ENCODE measurements at regions not wholly inside any gene's neighbourhood (a gene's known extent, or its start where the extent isn't known, plus 50 kb on each side); places are given as distances from the start of the nearest gene placed in this dataset.

DNA sequence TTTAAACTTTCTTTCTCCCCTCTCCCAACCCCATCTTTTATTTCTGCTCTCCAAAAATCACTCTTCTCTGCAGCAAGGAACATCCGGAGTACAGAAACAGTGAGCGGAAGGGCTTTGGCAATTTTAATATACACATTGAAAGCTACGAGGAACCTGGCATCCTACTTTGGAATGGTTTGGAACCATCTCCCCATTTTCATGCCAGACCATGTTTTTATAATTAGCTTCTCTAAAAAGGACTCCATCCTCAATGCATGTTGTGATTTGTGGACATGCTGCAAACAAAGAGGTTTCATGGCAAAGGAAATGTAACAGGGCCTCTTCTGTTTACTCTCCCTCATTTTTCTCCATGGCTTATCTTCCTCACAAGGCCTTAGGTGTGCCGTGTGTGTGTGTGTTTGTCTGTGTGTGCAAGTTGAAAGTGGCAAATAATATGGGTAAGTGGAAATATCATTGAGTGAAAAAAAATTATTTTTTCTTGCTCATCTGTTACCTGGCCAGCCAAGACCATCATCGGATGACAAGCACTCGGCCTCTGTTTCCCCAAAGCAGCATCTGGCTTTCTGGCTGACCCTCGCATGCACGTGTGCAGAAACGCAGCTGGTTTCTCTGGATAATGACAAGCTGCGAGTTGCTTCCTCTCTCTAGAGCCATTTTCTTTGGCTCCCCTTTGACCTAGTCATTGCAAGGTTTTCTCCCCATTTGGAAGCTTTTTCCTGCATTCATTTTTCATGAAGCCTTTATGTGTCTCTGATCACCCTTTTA is 585.0 kb downstream of the TMEM114 start:
- TF ChIP-seq, protein P1, sequence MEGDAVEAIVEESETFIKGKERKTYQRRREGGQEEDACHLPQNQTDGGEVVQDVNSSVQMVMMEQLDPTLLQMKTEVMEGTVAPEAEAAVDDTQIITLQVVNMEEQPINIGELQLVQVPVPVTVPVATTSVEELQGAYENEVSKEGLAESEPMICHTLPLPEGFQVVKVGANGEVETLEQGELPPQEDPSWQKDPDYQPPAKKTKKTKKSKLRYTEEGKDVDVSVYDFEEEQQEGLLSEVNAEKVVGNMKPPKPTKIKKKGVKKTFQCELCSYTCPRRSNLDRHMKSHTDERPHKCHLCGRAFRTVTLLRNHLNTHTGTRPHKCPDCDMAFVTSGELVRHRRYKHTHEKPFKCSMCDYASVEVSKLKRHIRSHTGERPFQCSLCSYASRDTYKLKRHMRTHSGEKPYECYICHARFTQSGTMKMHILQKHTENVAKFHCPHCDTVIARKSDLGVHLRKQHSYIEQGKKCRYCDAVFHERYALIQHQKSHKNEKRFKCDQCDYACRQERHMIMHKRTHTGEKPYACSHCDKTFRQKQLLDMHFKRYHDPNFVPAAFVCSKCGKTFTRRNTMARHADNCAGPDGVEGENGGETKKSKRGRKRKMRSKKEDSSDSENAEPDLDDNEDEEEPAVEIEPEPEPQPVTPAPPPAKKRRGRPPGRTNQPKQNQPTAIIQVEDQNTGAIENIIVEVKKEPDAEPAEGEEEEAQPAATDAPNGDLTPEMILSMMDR (IDR thresholded peaks at IDR 0.05; ENCODE audit: low read length) = no peak
- no peak for TF ChIP-seq EZH2 (optimal IDR thresholded peaks at IDR 0.05; ENCODE audit: low read depth, low read length)

Data from MM.1S (cell line).